ENCODE measurements at regions not wholly inside any gene's neighbourhood (a gene's known extent, or its start where the extent isn't known, plus 50 kb on each side); places are given as distances from the start of the nearest gene placed in this dataset.

DNA sequence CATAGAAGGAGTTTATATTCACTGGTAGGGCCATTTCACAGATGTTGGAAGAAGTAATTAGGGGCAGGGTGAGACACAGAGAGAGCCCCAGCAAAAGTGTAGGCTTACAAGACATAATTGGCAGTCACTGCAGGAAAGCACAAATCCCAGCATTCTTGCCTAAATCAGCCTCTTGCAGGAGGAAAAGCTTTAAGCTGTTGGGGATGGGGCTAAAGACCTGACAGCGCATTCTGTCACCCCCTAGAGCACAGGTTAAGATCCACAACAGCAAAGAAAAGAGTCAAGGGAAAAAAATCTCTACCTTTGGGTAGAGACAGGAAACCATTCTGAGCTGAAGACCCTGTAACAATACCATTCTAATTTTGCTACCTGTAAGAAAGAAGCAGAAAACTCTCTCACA, 409.0 kb downstream of the DAD1 start:
- no peaks in the 10 kb centered on the region for H3K27me3 ChIP-seq (ENCODE audit: insufficient read depth, low read length)
- TF ChIP-seq, protein P1, sequence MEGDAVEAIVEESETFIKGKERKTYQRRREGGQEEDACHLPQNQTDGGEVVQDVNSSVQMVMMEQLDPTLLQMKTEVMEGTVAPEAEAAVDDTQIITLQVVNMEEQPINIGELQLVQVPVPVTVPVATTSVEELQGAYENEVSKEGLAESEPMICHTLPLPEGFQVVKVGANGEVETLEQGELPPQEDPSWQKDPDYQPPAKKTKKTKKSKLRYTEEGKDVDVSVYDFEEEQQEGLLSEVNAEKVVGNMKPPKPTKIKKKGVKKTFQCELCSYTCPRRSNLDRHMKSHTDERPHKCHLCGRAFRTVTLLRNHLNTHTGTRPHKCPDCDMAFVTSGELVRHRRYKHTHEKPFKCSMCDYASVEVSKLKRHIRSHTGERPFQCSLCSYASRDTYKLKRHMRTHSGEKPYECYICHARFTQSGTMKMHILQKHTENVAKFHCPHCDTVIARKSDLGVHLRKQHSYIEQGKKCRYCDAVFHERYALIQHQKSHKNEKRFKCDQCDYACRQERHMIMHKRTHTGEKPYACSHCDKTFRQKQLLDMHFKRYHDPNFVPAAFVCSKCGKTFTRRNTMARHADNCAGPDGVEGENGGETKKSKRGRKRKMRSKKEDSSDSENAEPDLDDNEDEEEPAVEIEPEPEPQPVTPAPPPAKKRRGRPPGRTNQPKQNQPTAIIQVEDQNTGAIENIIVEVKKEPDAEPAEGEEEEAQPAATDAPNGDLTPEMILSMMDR (IDR thresholded peaks at IDR 0.05; ENCODE audit: extremely low read depth, low read depth, low read length), result no peak
- H4K20me1 ChIP-seq (ENCODE audit: insufficient read depth, low read length), result no peaks in the 10 kb centered on the region
- H3K9me3 ChIP-seq (ENCODE audit: low read depth, low read length), result no peaks in the 10 kb centered on the region
- H3K4me1 ChIP-seq (ENCODE audit: insufficient read depth, low read length), result peaks cover 4% of the 10 kb centered on the region
- H3K79me2 ChIP-seq (ENCODE audit: insufficient read depth, low read length), result no peaks in the 10 kb centered on the region
- no peaks in the 10 kb centered on the region for H3K36me3 ChIP-seq (ENCODE audit: insufficient read depth, low read length)
- H3K4me3 ChIP-seq (ENCODE audit: insufficient read depth, low read length), result no peak overlapping the region
- H2AFZ ChIP-seq (ENCODE audit: low read length), result no peak overlapping the region
- no peak for DNase-seq (ENCODE audit: insufficient read length, low spot score, missing footprints)
- H3K4me2 ChIP-seq (ENCODE audit: insufficient read depth, low read length), result no peak overlapping the region
- no peak overlapping the region for H3K27ac ChIP-seq (ENCODE audit: low read depth, low read length)

DNA sequence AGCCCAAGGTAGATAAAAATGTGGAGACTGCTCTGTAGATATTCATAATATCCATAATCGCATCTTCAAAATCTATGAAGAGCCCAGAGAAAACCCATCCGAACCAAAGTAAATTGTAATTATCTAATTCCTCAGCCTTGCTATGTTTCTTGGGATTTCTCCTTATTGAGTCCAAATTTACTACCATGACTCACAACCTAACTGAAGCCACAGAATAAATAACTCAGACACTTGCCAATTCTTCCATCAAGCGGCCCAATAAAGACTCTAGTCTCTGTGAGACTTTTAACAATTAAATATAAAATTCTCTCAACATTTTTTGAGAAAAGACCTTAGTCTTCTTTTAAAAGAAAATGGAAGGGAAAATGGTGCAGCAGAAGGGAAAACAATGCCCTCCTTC, 409.8 kb downstream of the DAD1 start:
- TF ChIP-seq, protein P1 (IDR thresholded peaks at IDR 0.05; ENCODE audit: extremely low read depth, low read depth, low read length), result no peak
- Histone ChIP-seq H3K36me3 (ENCODE audit: insufficient read depth, low read length) (no peaks in the 10 kb centered on the region), H3K4me1 (ENCODE audit: insufficient read depth, low read length) (peaks cover under 1% of the 10 kb centered on the region), H3K9me3 (ENCODE audit: low read depth, low read length) (no peaks in the 10 kb centered on the region), H3K4me3 (ENCODE audit: insufficient read depth, low read length) (no peak overlapping the region), H3K79me2 (ENCODE audit: insufficient read depth, low read length) (no peaks in the 10 kb centered on the region), H3K27me3 (ENCODE audit: insufficient read depth, low read length) (no peaks in the 10 kb centered on the region), H4K20me1 (ENCODE audit: insufficient read depth, low read length) (no peaks in the 10 kb centered on the region), H2AFZ (ENCODE audit: low read length) (no peak overlapping the region), H3K4me2 (ENCODE audit: insufficient read depth, low read length) (no peak overlapping the region), H3K27ac (ENCODE audit: low read depth, low read length) (no peak overlapping the region)
- no peak for DNase-seq (ENCODE audit: insufficient read length, low spot score, missing footprints)

DNA sequence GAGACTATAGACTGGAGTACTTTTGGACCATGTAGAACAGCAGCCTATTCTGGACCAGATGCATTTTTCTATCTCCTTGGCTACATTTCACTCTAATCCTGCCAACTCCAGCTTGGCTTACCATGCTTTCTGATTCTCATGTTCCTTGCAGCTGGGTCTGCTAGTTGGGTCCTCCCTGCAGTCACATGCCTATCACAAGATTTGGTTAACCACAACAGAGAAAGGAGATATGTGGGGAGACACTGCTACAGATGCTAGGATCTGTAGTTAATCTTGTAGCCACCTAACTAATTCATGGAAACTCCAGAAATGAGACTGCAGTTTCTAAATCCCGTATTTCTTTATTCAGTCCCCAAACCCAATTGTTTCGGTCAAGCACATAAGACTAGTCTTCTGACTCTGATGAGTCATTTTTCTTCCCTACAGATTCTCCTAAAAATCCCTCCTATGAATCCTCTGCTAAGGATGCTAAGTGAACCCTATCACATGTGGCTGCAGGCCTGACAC, 410.6 kb downstream of the DAD1 start:
- Histone ChIP-seq H2AFZ (ENCODE audit: low read length) (no peak overlapping the region), H3K4me3 (ENCODE audit: insufficient read depth, low read length) (no peak overlapping the region), H3K9me3 (ENCODE audit: low read depth, low read length) (no peaks in the 10 kb centered on the region), H3K79me2 (ENCODE audit: insufficient read depth, low read length) (no peaks in the 10 kb centered on the region), H4K20me1 (ENCODE audit: insufficient read depth, low read length) (no peaks in the 10 kb centered on the region), H3K36me3 (ENCODE audit: insufficient read depth, low read length) (no peaks in the 10 kb centered on the region), H3K4me2 (ENCODE audit: insufficient read depth, low read length) (no peak overlapping the region), H3K27me3 (ENCODE audit: insufficient read depth, low read length) (no peaks in the 10 kb centered on the region), H3K27ac (ENCODE audit: low read depth, low read length) (no peak overlapping the region), H3K4me1 (ENCODE audit: insufficient read depth, low read length) (no peaks in the 10 kb centered on the region)
- TF ChIP-seq, protein P1 (IDR thresholded peaks at IDR 0.05; ENCODE audit: extremely low read depth, low read depth, low read length), result no peak
- no peak for DNase-seq (ENCODE audit: insufficient read length, low spot score, missing footprints)

DNA sequence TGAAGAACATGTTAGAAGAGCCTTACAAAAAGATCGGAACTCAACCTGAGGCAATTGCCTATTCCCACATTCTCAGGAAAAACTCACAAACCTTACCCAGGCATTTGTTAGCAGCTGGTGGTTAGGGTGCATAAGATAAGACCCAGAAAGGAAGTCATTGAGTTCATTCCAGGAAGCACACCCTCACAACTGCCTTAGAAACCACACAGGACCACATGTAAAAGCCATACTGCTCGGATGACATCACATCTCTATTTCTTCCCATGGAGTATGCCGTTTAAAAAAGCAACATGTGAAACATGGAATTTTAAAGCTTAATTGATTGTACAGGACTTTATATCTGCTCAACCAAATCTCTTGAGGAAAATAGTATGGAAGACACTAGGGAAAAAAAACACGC, 411.2 kb downstream of the DAD1 start:
- H3K4me2 ChIP-seq (ENCODE audit: insufficient read depth, low read length), result no peak overlapping the region
- TF ChIP-seq, protein P1 (IDR thresholded peaks at IDR 0.05; ENCODE audit: extremely low read depth, low read depth, low read length), result no peak
- no peak overlapping the region for H3K4me3 ChIP-seq (ENCODE audit: insufficient read depth, low read length)
- H2AFZ ChIP-seq (ENCODE audit: low read length), result no peak overlapping the region
- no peaks in the 10 kb centered on the region for H3K9me3 ChIP-seq (ENCODE audit: low read depth, low read length)
- H3K4me1 ChIP-seq (ENCODE audit: insufficient read depth, low read length), result no peaks in the 10 kb centered on the region
- no peaks in the 10 kb centered on the region for H3K79me2 ChIP-seq (ENCODE audit: insufficient read depth, low read length)
- H3K36me3 ChIP-seq (ENCODE audit: insufficient read depth, low read length), result no peaks in the 10 kb centered on the region
- H4K20me1 ChIP-seq (ENCODE audit: insufficient read depth, low read length), result no peaks in the 10 kb centered on the region
- H3K27me3 ChIP-seq (ENCODE audit: insufficient read depth, low read length), result no peaks in the 10 kb centered on the region
- DNase-seq (ENCODE audit: insufficient read length, low spot score, missing footprints), result no peak
- no peak overlapping the region for H3K27ac ChIP-seq (ENCODE audit: low read depth, low read length)

All from osteoblast (primary cell).